HTR-8/SVneo (cell line): ENCODE measurements at regions not wholly inside any gene's neighbourhood (a gene's known extent, or its start where the extent isn't known, plus 50 kb on each side); places are given as distances from the start of the nearest gene placed in this dataset.

Experiments
- DNase-seq: peaks from one replicate; pipeline ENCODE4 v3.0.0; 2011; ENCODE audit warnings: low spot score, mixed read lengths; ENCODE audit not compliant: insufficient read length
- FAIRE-seq: peaks from 2 replicates; lab custom pipeline; 2011; peaks lifted over from hg19 to GRCh38; lab: Jason Lieb, UNC

- DNase-seq: no peak
- FAIRE-seq: no peak
Observed at GRCh38 chr15:100780208-100780800, 99.3 kb upstream of the ALDH1A3 start.

- DNase-seq (no peak), FAIRE-seq (no peak)
Observed at GRCh38 chr15:100781061-100781960, 98.3 kb upstream of the ALDH1A3 start.

GRCh38 chr15:100781961-100782530 lies 97.6 kb upstream of the ALDH1A3 start:
- DNase-seq (no peak), FAIRE-seq (no peak)

DNA sequence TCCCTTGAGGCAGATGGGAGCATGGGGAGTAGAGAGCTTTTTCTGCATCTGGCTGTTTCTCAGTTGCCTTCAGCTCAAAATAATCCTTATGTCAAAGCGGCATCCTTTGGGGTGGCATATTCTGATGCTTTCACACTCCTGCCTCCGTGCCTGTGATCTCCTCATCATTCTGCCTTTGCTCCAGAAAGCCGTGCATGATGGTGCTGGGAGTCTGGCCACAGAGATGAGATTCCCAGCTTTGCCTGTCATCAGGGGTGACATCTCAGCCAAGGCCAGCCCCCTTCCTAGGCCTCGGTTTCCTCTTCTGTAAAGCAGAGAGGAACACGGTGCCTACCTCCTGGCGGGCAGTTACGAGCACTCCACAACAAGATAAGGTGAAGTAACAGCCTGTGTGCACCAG lies 96.3 kb upstream of the ALDH1A3 start:
- FAIRE-seq (no peak), DNase-seq (no peak)

- DNase-seq (no peak), FAIRE-seq (no peak)
Observed at GRCh38 chr15:100783760-100784492, 95.7 kb upstream of the ALDH1A3 start.

DNA sequence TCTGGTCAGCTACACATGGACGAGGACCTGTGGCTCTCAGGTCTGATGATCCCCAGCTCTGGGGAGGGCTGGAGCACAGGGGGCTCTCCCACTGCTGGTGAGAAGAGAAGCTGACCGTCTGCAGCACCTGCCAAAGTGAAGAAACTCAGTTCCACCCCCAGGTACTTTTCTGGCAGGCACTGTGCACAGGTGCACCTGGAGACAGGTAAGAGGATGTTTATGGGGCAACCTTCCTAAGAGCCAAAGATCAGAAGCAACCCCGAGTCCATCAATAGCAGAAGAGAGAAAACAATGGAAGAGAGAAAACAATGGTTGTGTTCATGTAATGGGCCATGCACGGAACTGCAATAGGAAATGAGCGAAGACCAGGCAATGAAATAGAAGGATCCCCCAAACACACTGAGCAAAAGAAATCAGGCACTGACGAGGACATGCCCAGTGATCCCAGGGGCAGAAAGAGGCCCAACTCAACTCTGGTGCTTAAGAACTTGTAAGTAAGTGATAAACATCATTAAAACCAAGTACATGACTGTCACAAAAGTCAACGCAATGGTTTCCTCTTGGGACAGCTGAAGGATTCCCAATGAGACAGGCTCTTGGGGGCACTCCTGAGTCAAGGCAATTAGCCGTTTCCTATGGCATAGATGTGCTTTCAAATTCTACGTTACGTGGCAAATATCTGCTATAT lies 95.0 kb upstream of the ALDH1A3 start:
- no peak for DNase-seq
- no peak for FAIRE-seq

GRCh38 chr15:100785181-100786138 lies 94.2 kb upstream of the ALDH1A3 start:
- FAIRE-seq: no peak
- no peak for DNase-seq

- no peak for DNase-seq
- FAIRE-seq: peak; percentile 99
Observed at GRCh38 chr15:100786139-100786531, 93.5 kb upstream of the ALDH1A3 start.

DNA sequence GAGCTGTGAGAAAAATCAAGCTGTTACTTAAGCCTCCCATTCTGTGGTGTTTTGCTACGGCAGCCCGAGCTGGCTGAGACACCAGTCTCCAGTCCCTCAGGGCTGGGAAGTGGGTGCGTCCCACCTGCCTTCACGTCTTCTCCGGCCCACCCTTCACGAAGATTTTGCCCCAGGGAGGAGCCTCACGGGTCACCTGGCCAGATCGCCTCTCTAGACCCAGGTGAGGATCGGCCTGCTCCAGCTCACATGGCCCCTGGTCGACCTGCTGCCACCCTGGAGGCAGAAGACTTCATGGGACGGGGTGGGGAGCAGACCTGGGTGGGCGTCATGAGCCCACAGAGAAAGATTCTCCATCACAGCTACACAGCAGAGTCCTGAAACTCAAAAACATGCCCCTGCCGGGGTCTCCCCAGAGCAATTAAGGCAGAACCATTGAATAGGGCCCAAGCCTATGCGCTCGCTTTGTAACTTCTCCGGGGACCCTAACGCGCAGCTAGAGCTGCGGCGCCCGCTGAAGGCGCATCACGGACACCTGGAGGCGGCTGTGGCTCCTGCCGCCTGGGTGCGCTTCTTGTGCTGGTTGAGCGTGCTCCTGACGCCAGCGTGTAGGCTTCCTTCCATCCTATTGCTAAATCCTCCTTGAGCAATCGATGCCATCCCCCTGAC lies 92.6 kb upstream of the ALDH1A3 start:
- DNase-seq (no peak), FAIRE-seq (no peak)

DNA sequence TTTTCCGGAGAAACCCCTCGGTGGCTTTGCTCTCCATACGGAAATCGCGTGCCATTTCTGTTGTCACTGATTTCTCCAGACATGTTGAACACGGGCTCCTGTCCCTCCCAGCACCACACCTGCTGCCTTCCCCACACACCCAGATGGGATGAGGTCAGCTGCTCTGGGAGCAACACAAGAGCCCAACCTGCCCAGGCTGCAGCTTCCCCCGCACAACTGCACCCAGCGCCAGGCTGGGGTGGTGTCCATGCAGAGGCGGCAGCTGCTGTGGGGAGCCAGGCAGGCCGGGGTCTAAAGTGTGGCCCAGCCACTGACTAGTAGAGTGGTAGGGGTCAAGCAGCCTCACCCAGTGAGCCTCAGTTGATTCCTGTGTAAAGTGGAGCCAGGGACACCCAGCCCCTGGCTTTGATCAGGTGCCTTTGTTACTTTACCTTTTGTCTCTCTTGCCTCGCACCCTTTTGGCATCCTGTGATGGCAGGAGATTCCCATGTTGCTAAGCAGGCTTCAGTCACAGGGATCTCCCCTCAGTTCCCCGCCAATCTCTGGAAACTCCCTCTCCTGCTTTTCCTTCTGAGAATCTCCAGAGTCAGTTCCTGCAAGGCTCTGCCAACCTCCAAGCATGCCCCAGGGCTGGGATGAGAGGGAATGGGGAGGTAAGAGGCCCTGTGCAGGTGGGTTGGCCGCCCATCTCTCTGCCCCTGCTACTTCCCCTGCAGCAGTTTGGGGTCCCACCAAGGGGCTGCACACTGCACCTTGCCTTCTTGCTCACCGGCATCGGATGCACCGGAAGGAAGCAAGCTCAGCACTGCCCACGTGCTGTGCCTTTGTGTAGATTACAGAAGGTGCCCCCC lies 91.8 kb upstream of the ALDH1A3 start:
- no peak for FAIRE-seq
- no peak for DNase-seq

DNA sequence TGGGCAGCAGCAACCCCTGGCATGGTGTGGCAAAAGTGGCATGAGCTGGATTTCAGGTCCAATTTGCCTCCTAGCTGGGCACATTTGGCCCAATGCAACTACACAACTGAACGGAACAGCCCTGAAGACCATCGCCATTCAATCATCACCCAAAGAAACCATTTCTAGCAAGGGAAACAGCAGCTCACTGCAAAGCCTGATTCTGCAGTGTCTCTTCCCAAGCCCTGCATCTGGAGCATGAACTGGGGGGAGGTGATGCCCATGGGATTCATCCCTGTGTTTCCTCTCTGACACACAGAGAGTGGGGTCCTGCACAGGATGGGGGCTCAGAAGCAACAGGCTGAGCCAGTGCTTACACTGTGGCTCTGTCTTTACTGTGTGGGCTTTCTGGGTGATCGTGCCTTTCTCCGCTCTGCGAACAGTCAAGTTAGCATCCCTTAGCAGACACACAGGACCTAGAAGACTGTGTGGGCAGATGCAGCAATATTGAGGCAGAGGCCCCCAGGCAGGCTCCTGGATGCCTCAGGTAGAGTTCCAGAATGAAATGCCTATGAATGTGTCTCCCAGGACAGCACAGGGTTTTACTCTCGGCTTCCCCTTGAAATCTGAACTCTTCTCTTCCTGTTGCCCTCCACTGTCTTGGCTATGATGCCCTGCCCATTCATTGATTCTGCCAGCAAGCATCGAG lies 91.1 kb upstream of the ALDH1A3 start:
- FAIRE-seq (no peak), DNase-seq (no peak)

DNA sequence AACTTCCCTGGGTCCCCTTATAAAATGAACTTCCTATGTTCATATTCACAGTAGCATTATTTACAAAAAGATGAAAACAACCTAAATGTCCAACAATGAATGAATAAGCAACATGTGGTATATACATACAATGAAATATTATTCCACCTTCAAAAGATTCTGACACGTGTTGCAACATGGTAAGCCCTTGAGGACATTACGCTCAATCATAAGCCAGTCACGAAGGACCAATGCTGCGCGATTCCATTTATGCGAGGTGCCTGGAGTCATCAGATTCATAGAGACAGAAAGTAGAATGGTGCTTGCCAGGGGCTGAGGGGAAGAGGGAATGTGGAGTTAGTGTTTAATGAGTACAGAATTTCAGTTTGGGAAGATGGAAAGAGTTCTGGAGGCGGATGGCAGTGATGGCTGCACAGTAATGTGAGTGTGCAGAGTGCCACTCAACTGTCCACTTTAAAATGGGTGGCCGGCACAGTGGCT lies 88.8 kb upstream of the ALDH1A3 start:
- FAIRE-seq (no peak), DNase-seq (no peak)

- FAIRE-seq (no peak), DNase-seq (no peak)
Observed at GRCh38 chr15:100794008-100794407, 85.6 kb upstream of the ALDH1A3 start.

- FAIRE-seq: no peak
- DNase-seq: no peak
Observed at GRCh38 chr15:100801256-100801900, 78.3 kb upstream of the ALDH1A3 start.

- DNase-seq (no peak), FAIRE-seq (peak; percentile 20)
Observed at GRCh38 chr15:100802421-100803170, 77.0 kb upstream of the ALDH1A3 start.

- FAIRE-seq (no peak), DNase-seq (no peak)
Observed at GRCh38 chr15:100803171-100803440, 76.5 kb upstream of the ALDH1A3 start.
